GM18499 (cell line): ENCODE measurements at regions not wholly inside any gene's neighbourhood (a gene's known extent, or its start where the extent isn't known, plus 50 kb on each side); places are given as distances from the start of the nearest gene placed in this dataset.

Experiments
- ATAC-seq: cut with Tn5 transposase; IDR thresholded peaks from one replicate; pipeline ENCODE4 v1.9.1; 2021; ENCODE audit warnings: moderate number of reproducible peaks; ENCODE audit not compliant: insufficient read depth, unreplicated experiment

- no peak for ATAC-seq
Measured at GRCh38 chr21:28828021-28828420, 164.7 kb downstream of the LTN1 start.

- no peak for ATAC-seq
Measured at GRCh38 chr21:28827422-28827821, 165.3 kb downstream of the LTN1 start.

- ATAC-seq = no peak
Measured at GRCh38 chr21:28826569-28826968, 166.1 kb downstream of the LTN1 start.

GRCh38 chr21:28826021-28826420 is 166.7 kb downstream of the LTN1 start:
- ATAC-seq = no peak

GRCh38 chr21:28823429-28823828 is 169.2 kb downstream of the LTN1 start:
- ATAC-seq = no peak

- no peak for ATAC-seq
Measured at GRCh38 chr21:28822486-28823335, 170.0 kb downstream of the LTN1 start.

GRCh38 chr21:28822123-28822399 is 170.6 kb downstream of the LTN1 start:
- ATAC-seq = no peak

- no peak for ATAC-seq
Measured at GRCh38 chr21:28821276-28822122, 171.2 kb downstream of the LTN1 start.

GRCh38 chr21:28818663-28819278 is 173.9 kb downstream of the LTN1 start:
- no peak for ATAC-seq

GRCh38 chr21:28817871-28818270 is 174.8 kb downstream of the LTN1 start:
- ATAC-seq = no peak

GRCh38 chr21:28811860-28812259 is 180.8 kb downstream of the LTN1 start:
- ATAC-seq = no peak

GRCh38 chr21:28810826-28811524 is 181.7 kb downstream of the LTN1 start:
- no peak for ATAC-seq

- no peak for ATAC-seq
Measured at GRCh38 chr21:28805885-28806284, 186.8 kb downstream of the LTN1 start.

GRCh38 chr21:28804089-28804670 is 188.5 kb downstream of the LTN1 start:
- ATAC-seq = no peak

GRCh38 chr21:28801906-28802305 is 190.8 kb downstream of the LTN1 start:
- ATAC-seq = no peak

GRCh38 chr21:28799926-28800325 is 192.8 kb downstream of the LTN1 start:
- ATAC-seq = no peak

- no peak for ATAC-seq
Measured at GRCh38 chr21:28798798-28799197, 193.9 kb downstream of the LTN1 start.

- ATAC-seq = no peak
Measured at GRCh38 chr21:28795251-28795650, 197.4 kb downstream of the LTN1 start.

GRCh38 chr21:28794371-28794851 is 198.3 kb downstream of the LTN1 start:
- ATAC-seq = no peak

- ATAC-seq = no peak
Measured at GRCh38 chr21:28793043-28793442, 199.6 kb downstream of the LTN1 start.
